HG03175 (cell line): ENCODE measurements at regions not wholly inside any gene's neighbourhood (a gene's known extent, or its start where the extent isn't known, plus 50 kb on each side); places are given as distances from the start of the nearest gene placed in this dataset.

ENCODE experiments used
- ATAC-seq: cut with Tn5 transposase; IDR thresholded peaks from one replicate; pipeline ENCODE4 v1.9.1; 2021; ENCODE audit warnings: mild to moderate bottlenecking, moderate library complexity; ENCODE audit not compliant: unreplicated experiment

- no peak for ATAC-seq
Measured at GRCh38 chr1:190540366-190540765, 62.7 kb upstream of the BRINP3 start.

GRCh38 chr1:190551638-190552037, 74.0 kb upstream of the BRINP3 start:
- no peak for ATAC-seq

- no peak for ATAC-seq
Measured at GRCh38 chr1:190560161-190560681, 82.6 kb upstream of the BRINP3 start.

DNA sequence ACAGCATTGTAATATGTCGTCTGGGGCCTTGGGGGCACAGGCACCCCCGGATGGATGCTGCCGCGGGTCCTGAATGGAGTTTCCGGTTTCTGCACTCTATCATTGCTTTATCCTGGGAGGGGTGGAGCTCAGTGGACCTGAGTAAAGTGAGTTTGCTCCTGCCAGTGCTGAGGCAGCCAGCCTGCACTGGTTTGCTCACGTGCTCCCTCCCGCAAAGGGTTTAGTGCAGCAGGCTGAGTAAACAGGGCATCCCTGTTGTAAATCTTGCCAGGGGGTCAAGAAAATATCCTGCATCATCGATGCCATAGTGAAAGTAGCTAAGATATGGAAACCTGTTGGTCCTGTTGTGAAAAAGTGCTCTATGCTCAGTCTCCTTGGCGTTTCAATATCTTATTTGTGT, 85.6 kb upstream of the BRINP3 start:
- ATAC-seq = no peak

- ATAC-seq = no peak
Measured at GRCh38 chr1:190564117-190564516, 86.5 kb upstream of the BRINP3 start.

- no peak for ATAC-seq
Measured at GRCh38 chr1:190578017-190578416, 100.4 kb upstream of the BRINP3 start.

DNA sequence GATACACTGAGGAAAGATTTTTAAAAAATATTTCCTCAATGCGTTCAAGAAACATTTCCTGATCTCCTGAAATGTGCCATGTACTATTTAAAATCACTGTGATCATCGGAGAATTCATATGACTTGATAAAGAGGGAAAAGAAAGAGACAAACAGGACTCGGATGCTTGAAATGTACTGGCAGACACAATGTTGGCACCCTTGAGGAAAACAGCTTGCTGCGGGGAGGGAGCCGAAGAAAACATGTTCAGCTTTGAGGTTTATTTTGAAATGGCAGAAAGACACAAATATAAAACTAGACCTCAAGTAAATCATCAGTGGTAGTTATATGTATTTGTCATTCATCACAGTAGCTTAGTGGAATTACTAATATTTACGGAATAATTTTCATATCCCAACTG, 100.9 kb upstream of the BRINP3 start:
- ATAC-seq = no peak

DNA sequence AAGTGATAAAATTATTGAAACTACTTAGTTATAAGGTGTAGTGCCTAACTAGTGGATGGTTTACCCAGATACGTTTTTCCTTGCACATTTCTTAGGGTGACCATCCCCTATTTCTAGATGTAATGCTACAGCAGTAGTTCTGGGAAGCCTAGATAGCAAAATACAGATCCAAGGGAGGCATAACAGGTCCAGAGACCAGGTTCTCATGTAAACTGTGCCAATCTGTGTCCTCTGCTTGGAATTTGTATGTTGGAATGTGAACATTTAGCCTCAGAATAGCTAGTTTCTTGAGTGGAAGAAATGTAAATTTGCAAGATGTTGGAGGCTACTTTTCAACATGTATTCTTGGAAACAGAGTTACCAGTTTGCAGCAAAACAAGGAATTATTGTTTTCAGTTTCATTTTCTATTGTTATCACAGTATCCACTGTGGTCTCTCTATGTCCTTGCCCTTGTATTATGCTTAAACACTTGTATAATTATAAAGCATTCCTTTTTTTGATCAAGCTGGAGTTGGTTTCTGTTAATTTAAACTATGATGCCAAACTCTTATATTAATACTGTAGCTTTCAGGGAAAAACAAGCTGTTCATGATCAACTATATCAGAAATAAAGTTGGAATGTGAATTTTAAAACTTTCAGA, 102.0 kb upstream of the BRINP3 start:
- no peak for ATAC-seq

DNA sequence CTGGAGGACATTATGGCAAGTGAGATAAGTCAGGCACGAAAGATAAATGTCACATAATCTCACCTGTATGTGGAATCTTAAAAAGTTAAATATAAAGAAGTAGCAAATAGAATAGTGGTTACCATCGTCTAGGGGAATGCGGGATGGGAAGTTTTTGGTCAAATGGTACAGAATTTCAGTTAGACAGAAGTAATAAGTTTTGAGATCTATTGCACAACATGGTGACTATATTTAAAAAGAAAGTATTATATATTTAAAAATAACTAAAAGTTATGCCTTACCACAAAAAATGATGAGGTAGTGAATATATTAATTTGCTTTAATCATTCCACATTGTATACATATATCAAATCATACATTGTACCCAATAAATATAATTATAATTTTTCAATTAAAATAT, 106.2 kb upstream of the BRINP3 start:
- ATAC-seq = no peak

DNA sequence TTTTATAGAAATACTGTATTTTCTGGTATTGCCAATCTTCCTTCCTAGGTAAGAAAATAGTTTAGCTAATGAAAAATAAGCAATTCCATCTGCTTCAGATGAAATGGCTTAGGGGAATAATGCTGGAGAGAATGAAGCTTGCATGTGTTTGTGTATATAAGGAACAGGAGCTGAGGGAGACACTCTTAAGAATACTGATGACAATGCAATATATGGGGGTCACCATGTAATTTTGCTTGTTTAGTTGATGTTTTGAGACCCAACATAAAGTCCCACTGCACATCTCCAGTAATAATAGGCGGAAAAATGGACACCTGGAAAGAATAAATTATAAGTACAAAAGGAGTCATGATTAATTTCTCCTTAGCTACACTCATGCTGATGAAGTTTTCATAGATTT, 110.8 kb upstream of the BRINP3 start:
- no peak for ATAC-seq

GRCh38 chr1:190595438-190595837, 117.8 kb upstream of the BRINP3 start:
- ATAC-seq = no peak

DNA sequence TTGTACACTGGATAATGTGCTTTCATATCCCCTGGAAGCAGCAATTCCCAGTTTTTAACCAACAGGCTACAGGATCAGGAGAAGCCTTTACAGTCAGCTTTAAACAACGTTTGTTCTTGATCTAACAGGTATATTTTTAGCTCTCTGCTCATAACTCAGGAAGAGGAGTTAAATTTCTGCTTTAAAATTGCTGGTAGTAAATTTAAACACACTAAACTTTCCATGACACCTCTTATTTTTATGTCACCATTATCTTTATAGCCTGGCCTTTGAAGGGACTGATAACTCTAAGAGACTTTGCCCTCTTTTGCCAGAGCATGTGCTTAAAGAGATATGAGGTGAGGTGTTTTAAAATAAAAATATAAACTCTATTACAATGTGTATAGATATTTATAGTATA, 119.6 kb upstream of the BRINP3 start:
- no peak for ATAC-seq

DNA sequence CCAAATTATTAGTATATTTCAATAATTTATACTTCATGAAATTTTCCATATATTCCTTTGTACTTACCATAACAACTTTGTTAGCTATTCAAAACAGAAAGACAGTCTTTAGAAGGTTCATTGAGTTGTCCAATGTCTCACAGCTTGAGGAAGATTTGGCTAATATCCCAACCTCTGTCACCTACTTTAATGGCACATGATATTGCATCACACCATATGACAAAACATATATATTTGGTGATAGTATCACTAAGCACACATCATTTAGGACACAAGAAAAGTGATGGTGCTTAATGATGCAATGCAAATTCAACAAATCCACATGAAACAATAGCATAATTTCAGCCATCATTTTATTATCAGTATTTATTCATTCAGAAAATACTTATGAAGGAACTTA, 122.0 kb upstream of the BRINP3 start:
- ATAC-seq = no peak

DNA sequence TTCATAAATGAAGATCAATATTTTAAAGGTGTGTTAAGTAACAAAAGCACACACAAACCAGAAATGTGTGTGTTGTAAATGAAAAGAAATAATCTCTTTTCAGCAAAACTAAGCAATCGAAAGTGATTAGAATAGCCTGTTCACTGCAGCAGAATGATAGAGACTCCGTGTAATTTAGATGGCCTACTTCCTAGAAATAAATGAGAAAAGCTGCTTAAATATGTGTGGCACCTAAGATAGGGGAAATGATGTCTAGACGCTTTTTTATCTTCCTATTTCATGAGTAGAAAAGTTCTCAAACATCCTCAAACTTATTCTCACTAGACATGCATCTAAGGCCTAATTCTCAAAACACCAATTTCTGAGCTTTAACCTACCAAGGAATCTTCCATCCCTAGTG, 124.7 kb upstream of the BRINP3 start:
- ATAC-seq = no peak

- ATAC-seq = no peak
Measured at GRCh38 chr1:190608282-190608681, 130.6 kb upstream of the BRINP3 start.

DNA sequence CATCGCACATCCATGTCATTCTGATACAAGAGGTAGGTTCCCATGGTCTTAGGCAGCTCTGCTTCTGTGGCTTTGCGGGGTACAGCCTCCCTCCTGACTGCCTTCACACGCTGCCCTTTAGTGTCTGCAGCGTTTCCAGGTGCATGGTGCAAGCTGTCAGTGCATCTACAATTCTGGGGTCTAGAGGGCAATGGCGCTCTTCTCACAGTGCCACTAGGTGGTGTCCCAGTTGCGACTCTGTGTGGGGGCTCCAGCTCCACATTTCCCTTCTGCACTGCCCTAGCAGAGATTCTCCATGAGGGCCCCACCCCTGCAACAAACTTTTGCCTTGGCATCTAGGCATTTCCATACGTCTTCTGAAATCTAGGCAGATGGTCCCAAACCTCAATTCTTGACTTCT, 138.2 kb upstream of the BRINP3 start:
- ATAC-seq = no peak

- no peak for ATAC-seq
Measured at GRCh38 chr1:190616235-190616634, 138.6 kb upstream of the BRINP3 start.

- ATAC-seq = no peak
Measured at GRCh38 chr1:190619724-190620123, 142.1 kb upstream of the BRINP3 start.

DNA sequence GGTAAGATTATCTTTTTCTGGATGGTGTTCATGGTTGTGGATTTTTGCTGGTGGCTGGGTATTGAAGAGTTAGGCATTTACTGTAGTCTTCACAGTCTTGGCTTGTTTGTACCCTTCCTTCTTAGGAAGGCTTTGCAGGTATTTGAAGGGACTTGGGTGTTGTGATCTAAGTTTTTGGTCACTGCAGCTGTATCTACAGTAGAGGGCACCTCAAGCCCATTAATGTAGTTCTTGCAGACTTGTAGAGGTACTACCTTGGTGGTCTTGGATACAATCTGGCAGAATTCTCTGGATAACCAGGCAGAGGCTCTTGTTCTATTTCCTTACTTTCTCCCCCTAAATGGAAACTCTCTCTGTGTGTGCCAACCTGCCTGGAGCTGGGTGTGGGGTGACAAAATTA, 155.8 kb upstream of the BRINP3 start:
- no peak for ATAC-seq

GRCh38 chr1:190634134-190634533, 156.5 kb upstream of the BRINP3 start:
- no peak for ATAC-seq

- ATAC-seq = no peak
Measured at GRCh38 chr1:190649553-190649952, 171.9 kb upstream of the BRINP3 start.

DNA sequence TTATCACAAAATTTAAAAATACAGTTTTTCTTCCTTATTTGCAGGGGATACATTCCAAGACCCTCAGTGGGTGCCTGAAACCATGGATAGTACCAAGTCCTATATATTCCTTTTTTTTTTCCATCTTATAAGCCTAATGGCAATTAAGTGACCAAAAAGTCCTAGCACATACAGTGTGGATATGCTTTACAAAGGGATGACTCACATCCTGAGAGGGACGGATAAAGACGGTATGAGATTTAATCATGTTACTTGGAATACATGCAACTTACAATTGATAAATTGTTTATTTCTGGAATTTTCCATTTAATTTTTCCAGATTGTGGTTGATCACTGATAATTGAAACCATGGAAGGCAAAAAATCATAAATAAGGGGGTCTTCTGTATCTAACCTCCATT, 181.2 kb upstream of the BRINP3 start:
- ATAC-seq = no peak

- no peak for ATAC-seq
Measured at GRCh38 chr1:190663962-190664361, 186.3 kb upstream of the BRINP3 start.
